ENCODE measurements at regions not wholly inside any gene's neighbourhood (a gene's known extent, or its start where the extent isn't known, plus 50 kb on each side); places are given as distances from the start of the nearest gene placed in this dataset.

DNA sequence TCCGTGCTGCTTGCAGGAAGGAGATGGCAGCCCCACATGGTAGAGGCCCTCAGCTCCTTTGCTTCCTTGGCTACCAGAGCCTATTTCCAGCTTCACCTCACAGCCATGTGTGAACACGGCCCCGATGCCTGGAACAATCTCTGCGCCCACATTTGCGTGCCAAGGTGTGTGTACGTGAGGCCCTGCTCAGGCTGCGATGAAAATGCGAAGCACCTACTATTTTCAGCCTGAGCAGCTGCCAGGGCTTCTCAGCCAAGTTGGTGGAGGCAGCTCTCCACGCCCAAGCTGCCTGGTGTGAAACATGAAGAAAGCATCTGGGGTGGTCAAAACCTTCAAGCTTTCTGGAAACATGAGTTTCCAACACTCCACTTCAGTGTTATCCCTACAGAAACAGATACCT lies 177.8 kb upstream of the EGLN3 start:
- no peak for DNase-seq (ENCODE audit: low read depth)

DNA sequence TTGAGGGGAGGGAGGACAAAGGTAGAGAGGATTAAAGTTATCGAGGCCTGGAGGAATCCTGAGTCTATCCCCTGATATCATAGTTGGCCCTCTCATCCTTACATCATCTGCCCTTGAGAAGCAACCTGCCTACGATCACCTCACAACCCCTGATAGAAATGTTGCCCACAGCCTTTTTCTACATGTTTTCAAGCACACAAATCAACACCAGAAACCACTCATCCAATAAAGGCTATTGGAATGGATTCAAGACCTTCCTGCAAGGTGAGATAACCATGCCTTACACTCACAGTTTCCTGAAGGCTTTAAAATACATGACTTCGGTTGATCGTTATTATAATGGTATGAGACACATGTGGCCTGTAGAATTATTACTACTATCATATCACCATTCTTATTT lies 175.7 kb upstream of the EGLN3 start:
- DNase-seq (ENCODE audit: low read depth), result no peak

DNA sequence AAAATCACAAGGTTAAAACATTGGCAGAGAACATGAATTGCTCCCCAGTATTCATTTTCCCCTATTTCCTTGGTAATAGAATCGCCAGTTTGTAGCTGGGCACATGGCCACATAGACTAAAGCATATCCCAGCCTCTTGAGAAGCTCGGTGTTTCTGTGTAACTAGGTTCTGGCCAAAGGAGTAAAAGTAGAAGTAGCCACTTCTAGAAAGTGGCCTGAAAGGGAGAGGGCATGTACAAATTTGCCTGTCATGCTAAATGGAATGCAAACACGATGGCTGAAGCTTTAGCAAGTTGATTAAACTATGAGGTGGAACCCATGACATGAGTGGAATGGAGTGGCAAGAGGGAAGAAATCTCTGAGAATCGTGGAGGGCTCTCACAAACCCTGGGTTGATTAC lies 173.7 kb upstream of the EGLN3 start:
- no peak for DNase-seq (ENCODE audit: low read depth)

DNA sequence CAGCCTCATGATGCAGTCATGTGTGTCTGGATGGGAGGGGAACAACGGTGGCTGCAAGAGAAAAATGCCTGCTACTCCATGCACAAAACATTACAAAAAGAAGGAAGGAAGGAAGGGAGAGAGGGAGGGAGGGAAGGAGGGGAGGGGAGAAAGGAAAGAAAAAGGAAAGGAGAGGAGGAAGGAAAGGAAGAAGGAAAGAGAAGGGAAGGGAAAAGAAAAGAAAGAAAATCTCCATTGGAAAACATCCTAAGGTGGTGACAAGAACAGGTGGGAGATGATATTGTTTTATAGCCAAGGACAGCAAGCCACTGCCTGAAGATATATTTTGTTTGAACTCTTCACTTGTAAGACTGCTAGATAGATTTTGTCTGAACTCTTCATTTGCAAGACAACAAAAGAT lies 171.8 kb upstream of the EGLN3 start:
- DNase-seq (ENCODE audit: low read depth), result no peak

DNA sequence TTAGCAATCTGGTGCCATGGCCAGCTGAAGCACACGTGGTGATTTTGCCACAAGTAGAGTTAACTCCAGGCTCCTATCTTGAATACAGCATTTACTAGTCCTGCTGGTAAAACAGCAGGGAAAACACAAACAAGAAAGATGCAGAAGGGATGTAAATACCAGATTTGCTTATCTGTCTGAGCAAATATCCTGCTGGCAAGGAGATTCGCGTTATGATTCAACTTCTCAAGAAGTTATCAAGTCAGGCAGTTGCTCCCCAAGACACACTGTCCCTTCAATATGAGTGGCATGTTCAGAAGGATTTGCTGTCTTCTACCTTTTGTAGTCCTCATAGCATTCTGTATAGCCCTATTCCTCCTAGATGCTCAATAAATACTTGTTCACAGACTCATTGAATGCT lies 171.2 kb upstream of the EGLN3 start:
- no peak for DNase-seq (ENCODE audit: low read depth)

DNA sequence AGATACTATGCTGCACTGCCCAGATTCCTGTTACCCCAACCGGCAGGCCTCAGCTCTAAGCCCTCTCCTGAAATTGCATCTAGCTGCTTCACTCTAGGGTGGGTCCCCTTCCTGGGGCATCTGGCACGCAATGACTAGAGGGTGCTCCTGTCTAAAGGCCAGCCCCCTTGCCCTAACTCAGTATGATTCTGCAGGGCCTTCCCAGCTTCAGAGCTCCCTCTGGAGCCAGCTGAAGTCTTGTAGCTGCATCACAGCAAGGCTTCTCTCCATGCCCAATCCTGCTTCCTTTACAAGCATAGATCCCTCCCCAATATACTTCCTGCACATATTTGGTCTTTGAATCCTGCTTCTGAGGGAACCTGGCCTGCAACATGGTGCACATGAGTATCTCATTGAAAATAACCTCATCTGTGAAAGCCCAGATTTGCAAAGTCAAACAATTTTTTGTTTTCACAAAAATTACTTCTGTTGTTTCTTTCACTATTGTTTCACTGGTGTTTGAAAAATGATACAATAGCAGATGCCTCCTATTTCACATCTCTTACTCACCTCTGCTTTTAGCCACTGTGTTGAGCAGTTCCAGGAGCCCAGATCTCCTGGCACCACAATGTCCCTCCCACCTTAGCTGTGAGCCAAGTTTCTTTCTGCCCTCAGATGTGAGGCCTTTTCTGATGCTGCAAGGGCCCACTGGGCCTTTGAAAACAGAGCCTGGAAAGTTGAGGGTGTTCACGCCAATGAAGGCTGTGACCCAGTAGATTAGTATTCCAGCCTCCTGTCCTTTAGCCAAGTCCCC lies 169.5 kb upstream of the EGLN3 start:
- no peak for DNase-seq (ENCODE audit: low read depth)

DNA sequence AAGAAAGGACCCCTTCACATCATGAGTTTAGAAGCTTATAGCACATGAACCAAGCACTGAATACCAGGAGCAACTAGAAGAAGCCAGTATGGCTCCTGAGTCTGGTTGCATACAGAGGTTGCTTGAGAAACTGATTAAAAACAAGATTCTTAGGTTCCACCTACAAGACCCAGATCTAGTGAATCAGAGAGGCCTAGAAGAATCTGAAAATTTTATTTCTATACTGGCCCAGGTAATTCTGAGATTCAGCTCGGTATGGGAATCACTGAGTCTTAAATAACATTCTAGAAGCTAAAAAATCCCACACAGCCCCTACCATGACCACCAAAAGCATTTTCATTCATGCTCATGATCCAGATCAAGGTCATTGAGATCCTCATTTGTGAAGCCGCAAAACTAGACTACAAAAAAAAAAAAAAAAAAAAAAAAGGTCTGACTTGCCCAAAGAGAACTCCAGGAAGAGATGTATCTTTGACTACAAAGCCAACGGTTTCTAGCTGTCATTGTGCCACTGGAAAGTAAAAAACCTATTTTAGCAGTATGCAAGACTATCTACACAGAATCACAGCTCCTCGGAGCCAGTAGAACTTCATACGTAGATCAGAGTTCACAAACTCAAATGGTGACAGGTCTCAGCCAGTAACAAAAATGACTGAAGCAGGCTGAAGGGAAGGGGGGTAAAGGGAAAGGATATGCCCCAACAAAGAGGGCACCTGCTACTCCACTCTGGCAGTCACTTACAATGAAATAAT lies 168.4 kb upstream of the EGLN3 start:
- no peak for DNase-seq (ENCODE audit: low read depth)

DNA sequence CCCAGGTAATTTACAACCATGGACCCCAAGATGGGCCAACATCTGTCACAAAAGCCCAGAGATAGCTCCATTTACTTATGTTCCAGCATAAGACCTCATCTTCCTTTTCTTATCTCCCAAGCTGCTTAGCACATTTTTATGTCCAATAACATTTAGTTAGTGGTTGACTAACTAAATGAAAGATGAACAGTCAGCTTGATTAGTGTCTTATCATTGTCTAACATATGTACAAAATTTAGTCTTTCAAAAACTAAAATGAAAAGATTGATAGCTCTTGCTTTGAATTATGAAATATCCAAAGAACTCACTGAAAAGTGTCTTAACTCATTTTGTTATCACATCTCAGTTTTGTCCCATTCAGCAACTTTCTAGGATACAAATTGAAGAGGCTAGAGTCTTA lies 163.1 kb upstream of the EGLN3 start:
- no peak for DNase-seq (ENCODE audit: low read depth)

DNA sequence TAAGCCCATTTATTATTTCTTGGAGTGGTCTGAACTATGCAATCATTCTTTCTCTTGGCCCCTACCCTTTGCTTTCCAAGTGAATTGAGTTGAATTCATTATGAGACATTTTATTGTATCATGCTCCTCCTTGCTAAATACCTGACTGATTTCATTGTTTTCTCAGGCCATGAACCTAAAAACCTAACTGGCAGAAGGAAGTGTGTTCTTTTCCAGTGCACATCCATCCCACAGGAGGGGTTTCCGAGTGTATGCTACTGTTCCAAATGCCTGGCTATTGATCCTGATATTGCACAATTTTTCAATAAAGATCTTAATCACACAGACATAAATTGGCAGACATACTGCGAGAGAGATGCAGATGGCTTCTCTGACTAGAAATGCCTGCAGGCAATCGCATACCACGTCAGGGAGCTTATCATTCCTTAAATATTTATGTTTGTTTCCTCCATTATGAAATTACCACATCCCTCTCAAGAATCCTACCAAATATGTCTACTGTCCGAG lies 162.2 kb upstream of the EGLN3 start:
- DNase-seq (ENCODE audit: low read depth), result no peak

DNA sequence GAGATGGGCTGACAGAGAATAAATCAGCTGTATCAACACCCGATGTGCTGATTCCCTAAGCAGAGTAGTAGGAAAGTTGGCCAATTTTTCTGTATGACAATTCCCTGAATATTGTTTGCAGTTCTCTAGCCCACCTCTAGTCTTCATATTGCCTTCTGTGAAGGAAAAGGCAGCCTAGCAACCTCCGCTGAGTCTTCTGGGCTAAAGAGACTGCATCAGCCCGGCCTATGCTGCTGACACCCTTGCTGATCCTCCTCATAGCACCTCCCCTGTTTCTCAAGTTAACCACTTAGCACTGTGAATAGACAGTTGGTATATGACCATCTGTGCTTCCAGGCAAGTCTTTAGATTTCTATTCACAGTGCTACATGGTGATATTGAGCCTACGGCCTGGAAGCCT lies 161.1 kb upstream of the EGLN3 start:
- no peak for DNase-seq (ENCODE audit: low read depth)

DNA sequence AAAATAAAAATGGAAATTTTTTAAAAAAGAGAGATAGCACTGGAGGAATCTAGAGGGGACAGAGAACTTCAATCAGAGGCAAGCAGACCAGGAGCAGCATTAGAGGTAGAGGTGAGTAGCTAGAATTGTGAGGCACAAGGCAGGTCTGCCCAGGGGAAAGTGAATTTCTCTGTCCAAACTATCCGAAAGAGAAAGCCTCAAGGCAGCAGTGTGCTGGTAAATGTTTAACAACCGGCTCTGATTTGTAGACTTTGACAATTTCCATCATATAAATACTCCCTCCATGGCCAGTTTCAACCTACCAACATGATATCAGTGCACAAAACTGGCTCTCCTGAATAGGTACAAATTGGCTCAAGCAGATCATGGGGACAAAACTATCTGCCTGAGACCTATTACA lies 160.6 kb upstream of the EGLN3 start:
- no peak for DNase-seq (ENCODE audit: low read depth)

DNA sequence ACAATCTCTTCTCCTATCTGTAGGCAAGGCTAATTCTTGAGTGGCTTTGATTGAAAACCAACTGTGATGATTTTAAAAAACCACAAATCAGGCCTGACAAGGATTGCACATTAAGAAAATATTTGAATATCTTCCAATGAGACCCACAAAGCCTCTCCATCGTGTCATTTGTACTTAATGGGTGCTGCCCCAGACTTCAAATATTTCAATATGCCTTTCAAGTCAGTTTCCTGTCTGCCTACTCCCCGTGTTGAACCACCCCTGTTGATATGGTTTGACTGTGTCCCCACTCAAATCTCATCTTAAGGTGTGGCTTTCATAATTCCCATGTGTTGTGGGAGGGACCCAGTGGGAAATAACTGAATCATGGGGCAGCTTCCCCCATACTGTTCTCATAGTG lies 159.7 kb upstream of the EGLN3 start:
- DNase-seq (ENCODE audit: low read depth), result no peak

DNA sequence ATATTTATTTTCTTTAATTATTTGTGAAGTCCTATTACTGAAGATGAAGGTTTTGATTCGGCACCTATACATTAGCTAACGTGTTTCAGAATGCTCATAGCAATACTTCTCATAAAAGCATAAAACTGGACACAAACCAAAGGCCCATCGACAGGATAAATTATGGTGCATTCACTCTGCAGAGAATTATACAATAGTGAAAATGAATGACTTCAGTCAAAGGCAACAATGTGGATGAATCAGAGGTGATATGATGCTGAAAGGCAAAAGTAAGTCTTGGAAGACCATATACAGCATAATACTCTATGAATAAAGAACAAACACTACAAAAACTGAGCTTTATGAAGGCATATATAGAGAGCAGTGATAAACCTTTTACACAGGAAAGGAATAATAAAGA lies 156.6 kb upstream of the EGLN3 start:
- DNase-seq (ENCODE audit: low read depth), result no peak

DNA sequence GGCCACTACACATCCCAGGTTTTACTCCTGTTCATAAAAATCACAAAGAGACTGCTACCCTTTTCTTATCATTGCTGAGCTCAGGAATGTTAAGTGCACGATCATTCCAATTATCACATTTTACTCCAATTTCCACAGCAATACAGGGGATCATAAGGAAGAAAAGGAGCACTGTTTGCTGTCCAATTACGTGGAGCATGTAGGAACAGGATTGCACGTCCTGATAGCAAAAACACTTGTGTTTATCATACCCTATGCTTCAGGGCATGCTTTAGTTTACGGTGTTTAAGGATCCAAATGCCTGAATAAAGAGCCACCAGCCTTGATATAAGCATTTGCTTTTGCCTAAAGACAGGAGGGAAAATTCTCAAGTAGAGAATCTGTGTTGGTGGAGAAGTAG lies 155.4 kb upstream of the EGLN3 start:
- no peak for DNase-seq (ENCODE audit: low read depth)

DNA sequence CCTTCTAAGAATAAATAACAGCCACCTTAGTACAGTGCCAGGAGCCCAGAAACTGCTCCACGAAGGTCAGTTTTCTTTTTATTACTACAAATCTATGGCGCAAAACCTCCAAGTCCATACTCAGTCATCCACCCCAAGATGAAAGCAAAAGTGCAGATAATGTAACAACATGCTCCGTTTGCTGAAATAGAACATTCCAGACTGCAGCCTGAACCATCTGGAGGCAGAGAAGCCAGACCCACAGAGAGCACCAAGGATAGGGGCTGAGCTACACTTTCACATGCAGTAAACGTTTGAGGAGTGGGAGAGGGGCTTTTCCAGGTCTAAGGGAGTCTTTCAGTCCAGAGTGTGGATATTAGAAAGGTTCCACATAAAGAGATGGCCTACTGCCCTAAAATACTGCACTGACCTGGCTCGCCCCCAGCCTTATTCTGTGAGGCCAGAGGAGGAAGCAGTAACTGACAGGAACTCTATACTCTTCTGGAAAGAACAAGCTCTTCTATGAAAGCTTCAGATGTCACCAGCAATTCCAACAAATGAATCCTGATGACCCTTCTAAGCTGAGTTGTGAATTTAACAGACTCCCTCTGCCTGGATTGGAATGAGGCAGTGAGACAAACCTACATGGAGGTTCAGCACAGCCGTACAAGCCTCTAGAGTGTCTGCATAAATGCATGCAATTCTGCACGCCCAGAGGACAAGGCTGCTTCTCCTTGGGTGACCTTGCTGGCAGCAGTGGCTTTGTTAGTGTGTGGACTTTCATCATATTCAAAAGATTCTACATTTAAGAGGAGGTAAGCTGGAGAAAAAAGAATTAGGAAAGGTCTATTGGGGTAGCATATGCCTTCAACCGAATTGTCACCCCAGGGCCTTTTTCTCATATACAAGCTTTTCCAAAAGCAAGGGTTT lies 153.9 kb upstream of the EGLN3 start:
- no peak for DNase-seq (ENCODE audit: low read depth)

DNA sequence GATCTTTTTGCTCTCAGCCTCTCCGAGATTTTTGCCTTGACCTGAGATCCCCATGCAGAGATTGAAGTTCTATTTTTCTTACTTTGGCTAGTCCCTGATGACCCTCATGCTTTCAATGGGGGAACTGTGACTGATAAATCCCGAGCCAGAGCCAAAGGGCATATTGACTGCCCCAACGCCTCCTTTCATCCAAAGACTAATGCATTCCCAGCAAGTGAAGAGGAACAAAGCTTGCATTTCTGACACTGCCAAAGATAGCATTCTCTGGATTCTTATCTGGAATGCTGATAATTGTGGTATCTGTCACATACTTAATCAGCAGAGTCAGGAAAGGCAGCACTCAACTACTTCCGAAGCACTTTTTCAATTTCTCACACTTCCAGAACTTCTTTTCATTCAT lies 152.3 kb upstream of the EGLN3 start:
- no peak for DNase-seq (ENCODE audit: low read depth)

DNA sequence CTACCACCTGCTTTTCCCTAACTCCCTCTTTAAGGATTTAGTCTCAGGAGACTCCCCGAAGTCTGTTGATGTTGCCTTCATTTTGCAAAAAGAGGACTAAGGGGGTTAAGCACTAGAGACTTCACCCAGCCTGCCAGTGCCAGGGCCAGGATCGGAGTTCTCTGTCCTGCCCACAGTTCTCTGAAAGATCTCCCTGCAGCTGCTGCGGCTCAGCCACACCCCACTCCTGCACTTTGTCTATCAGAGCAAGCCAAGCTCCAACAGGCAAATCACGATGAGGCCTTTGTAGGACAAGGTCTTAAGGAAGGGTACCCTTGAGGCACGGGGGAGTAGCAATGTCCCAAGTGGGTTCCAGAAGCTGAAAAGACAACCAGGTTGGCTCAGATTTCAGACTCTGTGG lies 148.8 kb upstream of the EGLN3 start:
- DNase-seq (ENCODE audit: low read depth), result no peak

DNA sequence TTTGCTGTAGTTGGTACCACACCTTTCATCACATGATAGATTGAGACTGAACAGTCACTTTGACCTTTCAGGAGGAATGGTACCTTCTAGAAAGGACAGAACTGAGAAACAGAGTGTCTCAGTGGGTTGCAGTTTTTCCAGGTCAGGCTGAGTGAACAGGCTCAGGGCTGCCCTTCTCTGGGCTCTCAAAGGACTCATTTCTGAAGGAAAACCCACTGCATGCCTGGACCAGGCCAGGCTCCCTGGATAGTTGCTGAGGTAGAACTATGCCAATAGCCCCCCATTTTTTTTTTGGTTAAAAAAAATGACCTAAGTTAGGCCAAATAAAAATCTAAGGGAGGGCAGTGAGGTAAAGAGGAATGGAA lies 148.1 kb upstream of the EGLN3 start:
- DNase-seq (ENCODE audit: low read depth), result no peak

DNA sequence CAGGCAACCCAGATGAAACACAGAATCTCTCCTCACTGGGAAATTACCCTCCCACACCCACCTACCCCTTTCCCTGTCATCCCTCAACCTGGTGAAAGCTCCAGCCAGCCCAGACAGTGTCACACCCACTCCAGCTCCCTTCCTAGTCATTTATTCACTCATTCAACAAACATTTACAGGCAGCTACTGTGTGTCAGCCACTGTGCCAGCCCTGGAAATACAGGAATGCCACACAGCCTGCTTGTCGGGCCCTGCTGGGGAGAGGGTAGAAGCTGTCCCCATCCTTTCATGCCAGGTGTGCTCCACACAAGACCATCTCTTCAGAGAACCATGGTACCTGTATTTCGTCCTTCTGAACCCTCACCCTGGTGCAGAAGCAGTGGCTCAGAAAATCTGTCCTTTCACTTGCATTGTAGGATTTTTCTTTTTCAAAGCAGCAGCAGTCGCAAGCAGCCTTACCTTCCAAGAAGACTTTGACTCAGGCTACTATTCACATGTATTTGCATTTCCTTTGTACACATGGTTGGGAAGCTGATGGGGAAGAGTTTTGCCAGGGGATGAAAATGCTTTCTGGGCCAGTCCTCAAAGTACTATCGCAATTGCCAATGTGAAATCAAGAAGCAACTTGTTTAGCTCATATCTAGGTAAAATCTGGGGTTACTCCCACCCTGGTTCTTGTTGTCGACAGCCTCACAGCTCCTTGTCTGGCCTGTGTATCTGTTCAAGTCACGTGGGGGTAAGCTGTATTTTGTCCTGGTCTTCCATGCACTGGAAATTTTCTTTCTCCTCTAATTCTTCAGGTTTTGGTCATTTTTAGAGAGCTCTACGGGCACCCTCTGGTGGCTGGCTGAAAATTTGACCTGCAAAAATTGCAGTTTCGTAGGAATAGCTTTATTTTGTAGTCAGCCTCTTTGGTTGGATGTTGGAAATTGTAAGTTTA lies 147.4 kb upstream of the EGLN3 start:
- no peak for DNase-seq (ENCODE audit: low read depth)

DNA sequence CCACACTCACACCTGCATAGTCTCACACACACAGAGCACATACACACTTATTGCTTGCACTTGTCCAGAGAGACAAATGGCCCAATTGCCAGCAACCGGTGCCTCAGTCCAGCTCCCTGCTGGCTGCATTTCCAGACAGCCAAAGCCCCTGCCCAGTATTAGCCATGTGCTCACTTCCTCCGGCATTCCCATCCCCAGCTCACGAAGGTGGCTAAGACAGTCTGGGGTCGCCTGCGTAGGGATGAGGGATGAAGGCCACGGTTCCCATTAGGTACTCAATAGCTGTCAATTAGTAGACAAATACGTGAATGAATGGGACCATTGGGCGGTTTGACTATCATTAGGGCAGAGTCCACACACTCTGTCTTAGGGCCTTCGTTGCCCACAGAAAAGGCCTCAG lies 146.8 kb upstream of the EGLN3 start:
- DNase-seq (ENCODE audit: low read depth), result no peak

DNA sequence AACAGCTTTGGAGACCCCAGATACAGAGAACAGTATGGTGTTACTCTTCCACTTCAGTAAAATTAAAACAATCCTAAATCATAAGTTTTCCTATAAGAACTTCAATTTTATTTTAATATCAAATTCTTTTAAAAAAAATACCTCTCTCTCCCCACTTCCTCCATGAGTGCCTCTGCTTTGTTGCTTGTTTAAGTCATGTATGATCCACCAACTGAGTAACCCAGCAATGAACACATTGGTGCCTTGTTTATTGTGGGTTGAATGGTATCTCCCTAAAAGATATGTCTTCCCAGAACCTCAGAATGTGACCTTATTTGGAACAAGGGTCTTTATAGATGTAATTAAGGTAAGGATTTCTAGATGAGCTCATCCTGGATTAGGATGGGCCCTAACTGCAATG lies 143.5 kb upstream of the EGLN3 start:
- no peak for DNase-seq (ENCODE audit: low read depth)

DNA sequence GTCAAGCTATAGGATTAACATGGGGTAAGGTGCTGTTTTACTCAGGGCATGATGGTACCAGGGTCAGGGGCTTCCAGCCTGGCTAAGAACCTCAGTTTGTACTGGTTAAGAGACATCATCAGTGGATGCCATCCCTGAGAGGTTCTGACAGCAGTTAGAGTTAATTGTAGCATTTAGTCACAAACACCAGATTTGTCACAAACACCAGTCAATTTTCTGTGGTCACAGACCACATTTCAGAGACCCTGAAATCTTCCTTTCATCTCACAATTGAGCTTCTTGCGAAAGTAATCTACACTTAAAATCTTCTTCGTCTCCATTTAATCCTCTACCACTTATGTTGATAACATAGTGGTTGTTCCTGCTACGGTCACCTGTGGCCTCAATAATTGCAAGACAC lies 143.0 kb upstream of the EGLN3 start:
- no peak for DNase-seq (ENCODE audit: low read depth)
